Stimulated activated CD8-positive, alpha-beta memory T cell treated with anti-CD3 and anti-CD28 coated beads, Interleukin-7, amount 100 ng/mL, for 48 hours (primary cell): ENCODE measurements at regions not wholly inside any gene's neighbourhood (a gene's known extent, or its start where the extent isn't known, plus 50 kb on each side); places are given as distances from the start of the nearest gene placed in this dataset.

Experiments used
- DNase-seq, 2 donors: peaks; one replicate each; pipeline ENCODE4 v3.0.0-alpha.2; 2020; ENCODE audit warnings: low read depth in 1 of 2; ENCODE audit errors: extremely low read depth in 1 of 2

DNA sequence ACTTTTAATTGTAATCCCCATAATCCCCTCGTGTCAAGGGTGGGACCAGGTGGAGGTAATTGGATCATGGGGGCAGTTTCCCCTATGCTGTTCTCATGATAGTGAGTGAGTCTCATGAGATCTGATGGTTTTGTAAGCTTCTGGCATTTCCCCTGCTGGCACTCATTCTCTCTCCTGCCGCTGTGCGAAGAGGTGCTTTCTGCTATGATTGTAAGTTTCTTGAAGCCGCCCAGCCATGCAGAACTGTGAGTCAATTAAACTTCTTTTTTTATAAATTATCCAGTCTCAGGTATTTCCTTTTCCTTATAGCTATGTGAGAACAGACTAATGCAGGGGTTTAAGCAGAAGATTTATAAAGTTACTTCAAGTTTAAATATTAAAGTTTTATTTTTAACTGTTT lies 655.2 kb downstream of the EPHA4 start:
- DNase-seq = no peak

DNA sequence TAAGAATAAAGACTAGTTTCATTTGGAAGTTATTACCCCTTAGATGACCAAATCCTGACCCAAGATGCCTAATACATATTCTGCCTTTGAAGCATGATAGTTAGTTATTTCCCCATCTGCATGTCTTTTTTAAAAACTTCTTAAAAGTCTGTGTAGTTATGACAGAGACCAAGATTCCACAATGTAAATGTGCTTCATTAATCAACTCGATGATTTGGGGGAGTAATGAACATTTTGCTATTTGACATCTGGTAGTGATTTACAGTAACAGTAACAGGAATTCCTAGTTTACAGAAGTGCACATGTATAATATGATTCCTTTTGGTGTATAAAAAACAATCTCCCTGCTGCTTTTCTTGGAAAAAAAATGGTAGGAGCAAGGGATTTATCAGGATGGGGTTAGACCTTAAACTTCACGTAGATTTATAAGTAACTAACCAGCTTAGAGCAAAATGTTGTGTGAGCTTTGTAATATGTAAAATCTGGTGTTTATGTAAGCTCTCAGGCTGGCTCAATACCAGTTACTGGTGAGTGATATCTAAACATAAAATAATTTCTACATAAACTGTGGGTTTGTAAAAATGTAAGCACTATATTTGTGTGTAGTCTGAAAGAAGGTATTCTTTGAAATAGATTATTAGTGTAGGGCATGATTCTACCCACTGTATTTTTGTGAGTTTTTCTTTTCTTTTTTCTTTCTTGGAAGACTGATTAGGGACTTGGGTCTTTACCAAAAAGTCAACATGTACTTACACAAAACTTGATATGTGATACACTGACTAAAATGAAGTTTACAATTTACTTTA lies 641.6 kb downstream of the EPHA4 start:
- DNase-seq = no peak

DNA sequence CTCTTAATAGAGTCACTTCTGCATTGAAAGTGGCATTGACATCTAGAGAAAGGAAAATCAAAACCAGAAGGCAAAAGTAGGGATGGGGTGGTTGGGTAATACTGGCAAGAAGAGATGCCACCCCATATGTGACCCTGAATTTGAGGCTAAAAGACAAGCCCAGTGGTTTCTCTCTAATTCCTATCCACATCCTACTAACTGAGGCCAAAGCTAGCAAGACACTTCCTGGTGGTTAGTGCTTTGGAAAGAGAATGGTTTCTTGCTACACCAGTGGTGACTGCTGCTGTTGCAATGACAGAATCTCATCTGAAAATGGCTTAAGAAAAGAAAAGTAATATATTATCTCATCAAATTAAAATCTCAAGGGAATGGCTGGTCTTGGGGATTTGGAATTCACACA lies 640.6 kb downstream of the EPHA4 start:
- no peak for DNase-seq

DNA sequence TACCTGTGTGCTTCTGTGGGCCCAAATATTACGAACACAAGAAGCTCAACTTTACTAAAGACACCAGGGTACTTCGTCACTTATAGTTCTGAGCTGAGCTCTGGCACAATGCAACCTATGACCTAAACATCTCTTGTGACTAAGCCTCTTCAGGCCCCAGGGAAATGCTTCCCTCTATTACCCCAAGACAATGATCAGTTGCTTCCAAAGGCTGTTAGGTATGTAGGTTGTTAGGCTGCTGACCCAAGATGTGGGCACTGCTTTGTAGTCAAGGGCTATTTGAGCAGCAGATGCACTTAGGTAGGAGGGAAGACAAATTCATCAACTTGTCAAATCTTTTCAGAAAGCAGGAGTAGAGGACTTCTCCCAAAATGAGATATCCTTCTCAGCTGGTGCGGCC lies 640.1 kb downstream of the EPHA4 start:
- no peak for DNase-seq

DNA sequence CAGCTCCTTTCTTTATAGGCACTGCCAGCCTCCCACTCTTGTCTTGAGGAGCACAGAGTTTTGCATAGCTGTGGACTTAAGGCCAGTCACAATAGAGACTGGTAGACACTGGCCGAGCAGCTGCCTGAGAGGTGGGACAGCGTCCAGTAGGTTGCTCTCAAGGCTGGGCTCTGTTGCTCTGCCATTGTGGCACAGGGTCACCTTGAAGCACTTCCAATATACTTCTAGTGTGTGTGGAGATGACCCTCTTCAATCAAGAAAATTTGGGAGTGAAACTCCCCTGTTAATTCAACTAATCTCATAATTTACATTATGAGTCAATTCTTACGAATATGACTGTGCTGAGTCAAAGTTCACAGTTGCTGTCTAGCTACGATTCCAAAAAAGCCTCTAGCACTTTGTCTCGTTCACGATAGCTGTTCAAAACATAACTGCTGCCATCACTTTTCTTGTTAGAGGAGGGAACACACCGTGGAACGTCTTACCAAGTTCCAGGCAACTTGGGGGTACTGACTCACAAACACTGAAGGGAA lies 636.2 kb downstream of the EPHA4 start:
- DNase-seq = no peak

DNA sequence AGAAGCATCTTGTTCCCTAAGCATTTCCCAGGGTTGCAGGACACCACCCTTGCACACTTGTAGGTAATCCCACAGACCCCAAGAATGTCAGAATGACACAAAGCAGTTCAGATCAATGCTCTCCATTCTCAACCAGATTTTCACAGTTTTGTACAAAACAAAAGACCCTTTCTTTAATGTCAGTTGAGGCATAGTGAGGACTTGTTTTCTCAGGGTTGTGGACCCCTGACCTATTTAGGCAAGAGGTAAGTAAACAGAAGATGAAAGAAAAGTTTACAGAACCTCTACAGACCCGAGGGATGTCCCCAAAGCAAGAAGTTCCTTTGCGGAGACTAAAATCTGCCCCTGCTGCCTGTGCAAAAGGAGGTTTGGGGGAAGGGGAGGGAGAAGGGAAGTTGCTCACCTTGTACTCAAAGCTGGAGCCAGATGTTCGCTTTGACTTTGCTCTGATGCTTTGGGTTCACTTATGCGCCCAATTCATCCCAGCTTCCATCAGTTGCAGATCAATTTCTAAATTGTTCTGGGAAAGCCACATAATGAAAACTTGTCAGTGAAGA lies 635.4 kb downstream of the EPHA4 start:
- no peak for DNase-seq

DNA sequence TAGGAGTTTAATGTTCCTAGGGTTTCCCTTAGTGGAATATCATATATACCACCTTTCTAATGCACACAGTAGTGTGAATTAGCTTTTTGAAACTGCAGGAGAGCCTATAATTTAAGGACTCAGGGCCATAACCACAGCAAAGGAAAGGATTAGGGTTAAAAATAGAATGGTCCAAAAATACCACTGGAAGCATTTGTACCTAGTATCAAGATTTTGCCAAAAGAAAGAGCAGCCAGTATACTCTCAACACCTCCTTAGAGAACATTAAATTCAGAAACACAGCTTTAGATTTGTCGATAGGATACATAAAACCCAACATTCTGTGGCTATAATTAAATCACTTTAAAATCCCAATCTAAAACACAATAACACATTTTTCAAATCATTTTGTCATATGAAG lies 634.9 kb downstream of the EPHA4 start:
- DNase-seq = no peak

DNA sequence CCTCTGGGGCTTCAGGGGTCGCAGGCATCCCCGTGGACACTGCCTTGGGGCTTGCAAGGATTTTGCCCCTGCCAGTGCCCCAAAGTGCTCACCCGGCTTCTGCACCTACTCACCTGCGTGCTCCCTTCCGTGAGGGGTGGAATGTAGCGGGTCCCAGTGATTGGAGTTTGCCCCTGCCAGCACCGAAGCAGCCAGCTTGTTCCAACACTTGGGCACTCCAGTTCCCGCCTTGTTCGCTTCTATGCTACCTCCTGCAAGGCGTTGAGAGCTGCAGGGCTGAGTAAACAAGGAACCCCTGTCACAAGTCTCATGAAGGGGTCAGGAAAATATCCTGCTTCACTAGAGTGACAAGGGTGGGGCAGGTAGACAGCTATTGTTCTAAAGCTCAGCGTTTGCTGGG lies 631.5 kb downstream of the EPHA4 start:
- DNase-seq = no peak

DNA sequence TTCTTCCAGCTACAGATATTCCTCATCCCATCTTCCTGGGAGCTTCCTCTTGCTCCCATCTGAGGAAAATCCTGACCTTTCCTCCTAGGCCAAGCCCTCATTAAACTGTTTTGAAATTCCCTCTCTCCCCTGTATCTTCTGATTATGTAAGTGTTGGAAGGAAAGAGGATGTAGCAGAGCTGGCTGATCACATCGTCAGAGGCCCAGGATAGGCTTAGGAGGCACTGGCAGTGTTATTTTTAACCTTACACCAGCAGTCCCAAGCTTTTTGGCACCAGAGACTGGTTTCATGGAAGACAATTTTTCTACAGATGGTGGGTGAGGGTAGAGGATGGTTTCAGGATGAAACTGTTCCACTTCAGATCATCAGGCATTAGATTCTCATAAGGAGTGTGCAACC lies 630.4 kb downstream of the EPHA4 start:
- no peak for DNase-seq

DNA sequence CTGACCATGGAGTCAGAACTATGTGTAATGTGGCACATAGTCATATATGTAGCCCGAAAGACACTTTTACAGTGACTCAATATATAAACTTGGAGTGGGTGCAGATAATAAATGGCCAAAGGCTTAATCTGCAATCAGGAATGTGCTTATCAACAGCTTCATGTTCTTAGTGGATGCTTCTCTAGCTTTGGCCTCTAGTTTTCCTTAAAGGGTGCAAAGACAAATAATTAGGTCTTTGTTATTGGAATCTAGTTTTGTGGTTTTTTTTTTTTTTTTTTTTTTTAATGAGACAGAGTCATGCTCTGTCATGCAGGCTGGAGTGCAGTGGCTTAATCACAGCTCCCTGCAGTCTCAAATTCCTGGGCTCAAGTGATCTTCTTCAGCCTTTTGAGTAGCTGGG lies 625.6 kb downstream of the EPHA4 start:
- DNase-seq = no peak

DNA sequence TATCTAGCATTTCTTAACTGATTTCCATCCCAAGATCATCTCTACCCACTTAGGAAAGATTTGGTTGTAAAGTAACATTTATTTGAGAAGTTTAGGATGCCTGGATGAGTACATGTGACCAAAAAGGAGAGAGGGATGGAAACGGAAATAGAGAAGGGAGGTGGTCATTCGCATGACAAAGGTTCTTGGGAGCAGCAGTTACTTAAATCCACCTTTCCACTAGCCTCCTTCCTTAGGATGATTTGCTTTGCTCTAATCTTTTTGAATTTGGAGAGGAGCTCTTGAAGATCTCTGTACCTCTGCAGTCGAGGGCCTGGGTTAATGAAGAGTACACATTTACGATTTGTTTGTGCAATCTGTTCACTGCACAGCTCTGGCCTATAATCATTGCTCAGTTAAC lies 623.5 kb downstream of the EPHA4 start:
- DNase-seq = no peak

DNA sequence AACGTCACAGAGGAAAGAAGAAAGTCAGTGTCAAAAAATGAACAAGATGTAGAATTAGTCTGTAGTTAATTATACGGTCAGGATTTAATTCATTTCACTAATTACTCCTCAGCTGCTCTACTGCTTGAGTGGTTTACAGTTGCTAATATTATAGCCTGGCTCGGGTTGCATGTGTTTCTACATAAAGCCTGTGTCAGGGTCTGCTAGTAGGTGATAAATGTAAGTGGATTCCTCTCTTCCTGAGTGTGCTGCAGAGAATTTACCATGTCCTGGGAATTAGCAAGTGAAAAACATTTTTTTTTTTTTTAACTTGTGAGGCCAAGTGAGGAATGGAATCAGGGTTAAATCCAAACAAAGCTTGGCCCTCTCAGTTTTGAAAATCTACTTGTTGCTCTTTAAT lies 622.6 kb downstream of the EPHA4 start:
- no peak for DNase-seq

DNA sequence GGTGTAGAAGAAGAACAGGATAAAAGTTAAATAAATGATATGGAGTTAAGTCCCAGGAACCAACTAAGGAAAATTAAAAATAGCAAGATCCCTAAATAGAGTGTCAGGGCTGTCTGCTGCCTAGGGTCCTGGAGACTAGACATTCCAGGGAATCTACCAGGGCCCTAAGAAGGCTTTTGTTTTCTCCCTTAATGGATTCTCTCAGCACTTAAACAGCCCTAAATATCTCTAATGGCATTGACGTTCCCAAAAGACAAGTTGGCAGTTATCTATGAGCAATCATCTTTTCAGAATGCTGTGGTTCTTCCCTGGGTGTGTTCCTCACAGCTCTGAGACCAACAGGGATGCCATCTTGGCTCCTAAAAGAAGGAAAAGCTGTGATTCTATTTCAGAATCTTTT lies 616.3 kb downstream of the EPHA4 start:
- DNase-seq = no peak

DNA sequence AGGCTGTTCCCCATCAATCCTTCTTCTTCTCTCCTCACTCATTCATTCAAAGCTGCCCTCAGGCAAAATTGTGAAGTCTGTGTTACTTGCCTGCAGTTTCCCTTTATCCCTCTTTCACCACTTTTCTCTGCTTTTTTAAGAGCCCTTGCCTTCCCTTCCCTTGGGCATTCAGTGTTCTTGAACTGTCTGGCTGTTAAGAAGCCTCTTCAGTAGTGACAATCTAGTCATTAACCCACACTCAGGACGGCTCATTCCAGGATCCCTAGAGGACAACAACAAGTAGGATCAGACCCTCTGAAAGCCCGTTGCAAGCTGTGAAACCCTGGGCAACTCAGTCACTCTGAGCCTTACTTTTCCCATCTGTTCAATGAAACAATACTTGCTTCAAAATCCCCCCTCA lies 615.7 kb downstream of the EPHA4 start:
- no peak for DNase-seq

DNA sequence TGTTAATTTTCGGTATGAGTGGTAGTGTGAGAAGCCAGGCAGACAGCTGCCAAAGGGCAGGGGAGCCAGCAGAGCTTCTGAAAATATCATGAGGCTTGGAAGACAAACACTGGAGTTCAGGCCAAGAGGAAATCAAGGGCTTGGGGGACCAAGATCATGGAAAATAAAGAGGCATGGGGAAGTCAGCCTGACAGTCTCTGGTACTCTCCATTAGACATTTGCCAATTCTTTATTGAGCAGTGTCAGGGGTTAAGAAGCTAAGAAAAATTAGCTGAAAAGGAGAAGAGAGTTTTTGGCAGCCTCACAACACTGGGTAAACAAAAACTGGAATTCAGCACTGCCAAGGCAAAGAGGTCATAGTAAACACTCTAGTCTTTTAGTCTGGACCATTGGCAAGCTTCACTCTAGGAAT lies 612.7 kb downstream of the EPHA4 start:
- no peak for DNase-seq

DNA sequence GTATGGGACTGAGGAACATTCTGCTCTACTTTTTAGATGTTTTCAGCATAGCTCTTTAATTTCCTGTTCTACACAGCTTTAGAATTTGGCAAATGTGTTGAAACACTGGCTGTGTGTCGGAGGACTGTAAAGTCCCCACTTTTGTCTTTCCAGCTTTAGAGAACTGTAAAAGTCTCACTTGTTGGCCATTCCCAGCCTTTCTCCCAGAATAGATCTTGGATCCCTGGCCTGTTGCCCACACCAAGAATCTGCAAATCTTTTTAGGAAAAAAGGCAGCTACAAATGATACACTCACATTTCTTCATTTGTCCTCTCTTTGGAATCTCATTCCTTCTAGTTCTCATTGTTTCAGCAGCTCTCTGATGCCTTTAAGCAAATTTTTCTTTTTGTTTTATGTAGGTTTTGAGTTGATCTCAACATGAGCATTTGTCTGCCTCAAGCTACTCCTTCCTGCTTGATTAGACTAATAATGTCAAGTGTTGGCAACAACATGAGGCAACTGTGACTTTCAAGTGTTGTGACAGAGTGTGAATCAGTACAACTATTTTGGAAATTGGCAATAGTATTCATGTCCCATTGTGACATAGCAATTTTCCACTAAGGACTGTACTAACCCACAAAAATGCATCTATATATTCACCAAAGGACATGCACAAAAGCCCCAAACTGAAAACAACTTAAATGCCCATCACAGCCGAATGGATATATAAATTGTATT lies 610.8 kb downstream of the EPHA4 start:
- DNase-seq = no peak

DNA sequence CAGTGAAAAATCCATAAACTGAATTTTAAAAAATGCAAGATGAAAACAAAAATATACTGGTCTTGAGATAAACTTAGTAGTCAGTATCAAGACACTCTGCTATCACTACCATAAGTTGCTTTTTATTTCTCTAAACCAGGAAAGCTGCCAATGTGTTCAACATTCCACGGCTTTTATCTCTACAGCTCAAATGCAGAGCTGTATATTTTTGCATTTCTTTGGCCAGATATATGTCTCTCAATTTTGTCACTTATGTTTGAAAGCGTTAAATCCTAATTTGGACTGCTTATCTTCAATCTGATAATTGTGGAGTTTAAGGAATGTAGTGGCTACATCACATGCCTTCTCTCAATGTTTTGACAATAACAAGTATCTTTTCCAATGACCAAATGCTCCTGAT lies 609.5 kb downstream of the EPHA4 start:
- no peak for DNase-seq

DNA sequence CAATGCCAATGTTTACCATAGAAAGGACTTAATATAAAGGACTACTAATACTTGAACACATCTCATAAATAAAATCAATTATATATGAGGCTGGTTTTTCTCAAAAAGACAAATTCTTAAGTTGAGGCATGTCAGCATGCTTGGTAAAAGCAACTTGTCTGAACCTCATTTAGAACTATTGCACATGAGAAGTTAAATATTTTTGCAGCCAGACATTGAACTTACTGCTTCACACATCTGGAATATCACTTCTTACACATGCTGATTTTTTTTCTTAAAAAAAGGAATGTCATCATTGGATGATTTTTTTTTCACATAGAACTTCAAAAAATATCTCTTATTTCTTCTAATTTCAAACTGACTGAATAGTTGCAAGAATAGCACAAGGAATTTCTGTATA lies 609.0 kb downstream of the EPHA4 start:
- no peak for DNase-seq

DNA sequence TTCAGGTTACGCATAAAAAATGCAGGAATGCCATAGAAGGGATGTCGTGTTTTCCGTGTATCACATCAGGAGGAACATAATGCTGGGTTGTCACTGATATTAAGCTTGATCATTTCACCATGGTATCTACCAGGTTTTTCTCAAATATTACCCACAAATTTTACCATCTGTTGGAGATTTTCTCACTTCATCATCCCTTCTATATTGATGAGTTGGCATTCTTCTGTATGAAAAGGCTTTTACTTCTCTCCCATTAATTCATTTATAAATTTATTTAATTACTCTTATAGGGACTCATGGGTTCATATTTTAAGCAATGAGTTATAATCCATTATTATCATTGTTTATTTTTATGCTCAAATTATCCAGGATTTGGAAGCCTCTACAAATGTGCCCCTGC lies 608.2 kb downstream of the EPHA4 start:
- no peak for DNase-seq

DNA sequence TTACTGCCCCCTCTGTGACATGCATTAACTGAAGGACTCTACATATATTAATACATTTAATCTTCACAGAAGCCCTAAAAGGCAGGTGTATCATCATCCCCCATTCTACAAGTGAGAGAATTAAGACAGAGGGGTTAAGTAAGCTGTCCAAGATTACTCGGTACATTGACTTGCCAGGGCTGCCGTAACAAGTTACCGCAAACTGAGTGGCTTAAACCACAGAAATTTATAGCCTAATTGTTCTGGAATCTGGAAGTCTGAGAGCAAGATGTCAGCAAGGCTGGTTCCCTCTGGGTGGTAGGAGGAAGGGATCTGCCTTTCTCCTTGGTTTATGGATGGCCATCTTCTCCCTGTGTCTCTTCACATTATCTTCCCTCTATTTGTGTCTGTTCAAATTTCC lies 605.5 kb downstream of the EPHA4 start:
- DNase-seq = no peak

DNA sequence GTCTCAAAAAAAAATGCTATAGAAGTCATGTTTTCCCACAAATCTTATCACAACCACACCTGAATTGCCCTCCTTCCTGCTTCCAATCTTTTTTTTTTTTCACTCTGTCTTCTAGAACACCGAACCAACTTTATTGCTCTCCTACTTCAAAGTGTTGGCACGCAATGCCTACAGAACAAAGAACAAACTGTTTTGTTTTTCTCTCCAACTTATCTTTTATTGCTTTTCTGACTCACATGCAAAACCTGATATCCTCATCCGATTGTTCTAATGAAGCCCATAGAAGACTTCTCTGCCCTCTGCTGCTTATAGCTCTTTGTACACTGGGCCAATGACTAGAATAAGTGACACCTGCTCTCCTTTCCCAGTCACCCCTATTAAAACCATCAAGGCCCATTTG lies 602.8 kb downstream of the EPHA4 start:
- DNase-seq = no peak
